ENCODE measurements at regions not wholly inside any gene's neighbourhood (a gene's known extent, or its start where the extent isn't known, plus 50 kb on each side); places are given as distances from the start of the nearest gene placed in this dataset.

- Histone ChIP-seq H3K36me3 (no peaks in the 10 kb centered on the region), H3K4me1 (peaks cover 0 to 8% (median 0%) of the 10 kb centered on the region in 4 donors), H3K27ac (no peak overlapping the region), H3K27me3 (no peaks in the 10 kb centered on the region), H3K4me3 (no peak overlapping the region), H3K9me3 (no peaks in the 10 kb centered on the region)
- TF ChIP-seq POLR2A (IDR thresholded peaks at IDR 0.05): no peak
- TF ChIP-seq CTCF (IDR thresholded peaks at IDR 0.05): no peak
- ATAC-seq (no peak), DNase-seq (no peak)
- intact Hi-C loops (cut with DNase I): no loop called here
- WGBS (ENCODE audit: insufficient coverage, low coverage, low lambda C conversion rate, missing lambda C conversion rate): 71% methylated on average over 5 of the region's 13 CpGs
These were observed 218.9 kb upstream of the ARL4C start for GRCh38 chr2:234715671-234716250.

- 38% methylated on average over 4 of the region's 5 CpGs for WGBS (ENCODE audit: insufficient coverage, low coverage, low lambda C conversion rate, missing lambda C conversion rate)
- Histone ChIP-seq H3K4me3 (no peak overlapping the region), H3K9me3 (no peaks in the 10 kb centered on the region), H3K4me1 (peaks cover 0 to 8% (median 0%) of the 10 kb centered on the region in 4 donors), H3K27ac (no peak overlapping the region), H3K27me3 (no peaks in the 10 kb centered on the region), H3K36me3 (no peaks in the 10 kb centered on the region)
- ATAC-seq: peak; percentile 51 to 85 (median 72)
- peak in 1 of 3 donors; percentile 43 for DNase-seq
- TF ChIP-seq POLR2A (IDR thresholded peaks at IDR 0.05) (no peak), CTCF (IDR thresholded peaks at IDR 0.05) (no peak)
- intact Hi-C loops (cut with DNase I): no loop called here
These were observed 217.8 kb upstream of the ARL4C start for GRCh38 chr2:234714711-234715110.

- no peak for ATAC-seq
- Histone ChIP-seq H3K27me3 (no peaks in the 10 kb centered on the region), H3K4me3 (no peak overlapping the region), H3K36me3 (no peaks in the 10 kb centered on the region), H3K4me1 (peaks cover 0 to 8% (median 0%) of the 10 kb centered on the region in 4 donors), H3K9me3 (no peaks in the 10 kb centered on the region), H3K27ac (no peak overlapping the region)
- WGBS (ENCODE audit: insufficient coverage, low coverage, low lambda C conversion rate, missing lambda C conversion rate): 81% methylated on average over 3 of the region's 4 CpGs
- intact Hi-C loops (cut with DNase I): no loop called here
- DNase-seq: peak in 1 of 3 donors; percentile 22
- TF ChIP-seq CTCF (IDR thresholded peaks at IDR 0.05) (no peak), POLR2A (IDR thresholded peaks at IDR 0.05) (no peak)
These were observed 215.6 kb upstream of the ARL4C start for GRCh38 chr2:234712421-234712935.

GRCh38 chr2:234711308-234711707, 214.4 kb upstream of the ARL4C start:
- DNase-seq: no peak
- 76% methylated on average over 2 of the region's 2 CpGs for WGBS (ENCODE audit: insufficient coverage, low coverage, low lambda C conversion rate, missing lambda C conversion rate)
- Histone ChIP-seq H3K27ac (no peak overlapping the region), H3K27me3 (no peaks in the 10 kb centered on the region), H3K36me3 (no peaks in the 10 kb centered on the region), H3K9me3 (no peaks in the 10 kb centered on the region), H3K4me3 (no peak overlapping the region), H3K4me1 (peaks cover 0 to 8% (median 0%) of the 10 kb centered on the region in 4 donors)
- no peak for ATAC-seq
- intact Hi-C loops (cut with DNase I): no loop called here
- TF ChIP-seq POLR2A (IDR thresholded peaks at IDR 0.05) (no peak), CTCF (IDR thresholded peaks at IDR 0.05) (no peak)
